IPS DF 4.7 (cell line): ENCODE measurements at regions not wholly inside any gene's neighbourhood (a gene's known extent, or its start where the extent isn't known, plus 50 kb on each side); places are given as distances from the start of the nearest gene placed in this dataset.

Source experiments
- DNase-seq: peaks from one replicate; pipeline ENCODE4 v3.0.0-alpha.2; 2013; ENCODE audit warnings: low spot score; ENCODE audit errors: extremely low read depth

GRCh38 chr10:46227936-46228562, 58.7 kb upstream of the ANTXRL start:
- DNase-seq = no peak

- DNase-seq = peak; percentile 49
Measured at GRCh38 chr10:46228563-46229071, 58.2 kb upstream of the ANTXRL start.

GRCh38 chr10:46229144-46229563, 57.6 kb upstream of the ANTXRL start:
- no peak for DNase-seq

- DNase-seq = no peak
Measured at GRCh38 chr10:46230615-46231014, 56.2 kb upstream of the ANTXRL start.

GRCh38 chr10:46231087-46231486, 55.7 kb upstream of the ANTXRL start:
- DNase-seq = no peak

- no peak for DNase-seq
Measured at GRCh38 chr10:46232084-46232483, 54.7 kb upstream of the ANTXRL start.

- no peak for DNase-seq
Measured at GRCh38 chr10:46232666-46233065, 54.1 kb upstream of the ANTXRL start.

- no peak for DNase-seq
Measured at GRCh38 chr10:46233181-46233580, 53.6 kb upstream of the ANTXRL start.

GRCh38 chr10:46234026-46234425, 52.8 kb upstream of the ANTXRL start:
- DNase-seq = no peak

- DNase-seq = no peak
Measured at GRCh38 chr10:46234431-46235060, 52.3 kb upstream of the ANTXRL start.

GRCh38 chr10:46235705-46236545, 50.9 kb upstream of the ANTXRL start:
- no peak for DNase-seq

- DNase-seq = no peak
Measured at GRCh38 chr10:46236546-46236887, 50.3 kb upstream of the ANTXRL start.

- DNase-seq = no peak
Measured at GRCh38 chr10:46236941-46237681, 49.7 kb upstream of the ANTXRL start.
